Ramos (cell line): ENCODE measurements at regions not wholly inside any gene's neighbourhood (a gene's known extent, or its start where the extent isn't known, plus 50 kb on each side); places are given as distances from the start of the nearest gene placed in this dataset.

Source experiments
- in situ Hi-C: fragments of 300-500 bp; cut with MboI; formaldehyde crosslinking; loops from one replicate; pipeline ENCODE4 v1.14.3; 2022; ENCODE audit warnings: low sequenced_read_pairs; ENCODE audit not compliant: unreplicated experiment

DNA sequence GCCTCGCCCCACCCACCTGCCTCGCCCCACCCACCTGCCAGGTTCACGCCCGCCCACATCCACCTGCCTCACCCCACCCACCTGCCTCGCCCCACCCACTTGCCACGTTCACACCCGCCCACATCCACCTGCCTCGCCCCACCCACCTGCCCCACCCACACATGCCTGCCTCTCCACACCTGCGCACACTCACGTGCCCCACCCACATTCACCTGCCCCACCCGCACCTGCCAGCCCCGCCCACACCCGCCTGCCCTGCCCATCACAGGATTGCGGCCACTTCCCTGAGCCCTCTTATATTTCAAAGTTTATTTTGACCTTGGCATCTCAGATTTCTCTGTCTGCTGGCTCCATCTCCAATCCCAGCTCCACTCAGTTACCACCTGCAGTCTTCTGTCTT is 217.5 kb upstream of the SOX11 start:
- in situ Hi-C loops: no loop called here

DNA sequence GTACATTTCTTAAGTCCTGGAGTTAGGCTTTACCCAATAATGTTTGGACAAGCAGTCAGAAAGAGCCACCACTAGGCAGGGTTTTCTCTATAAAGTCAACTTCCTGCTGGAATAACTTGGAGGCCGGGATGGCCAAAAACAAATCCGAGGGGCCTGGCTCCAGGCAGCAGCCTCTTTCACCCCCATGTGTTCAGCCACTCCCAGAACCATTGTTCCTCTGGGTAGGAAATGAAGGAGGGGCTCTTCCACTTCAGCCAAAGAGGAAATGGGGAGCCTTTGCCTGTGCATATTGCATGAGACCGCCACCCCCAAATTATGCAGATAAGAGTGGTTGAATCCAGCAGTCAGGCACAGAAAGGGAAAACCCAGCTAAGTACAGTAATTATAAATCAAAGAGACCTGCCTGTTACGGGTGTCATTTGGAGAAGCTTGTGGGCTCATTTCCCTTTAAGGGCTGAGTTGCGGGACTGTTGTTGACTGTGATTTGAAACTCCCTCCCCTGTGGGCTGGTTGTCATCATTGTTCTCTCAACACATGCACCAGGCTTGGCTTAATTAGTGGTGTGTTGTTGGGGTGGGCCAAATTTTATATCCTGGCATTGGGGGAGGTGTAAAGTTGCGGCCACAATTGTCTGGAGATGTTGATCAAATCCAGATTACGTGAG is 212.8 kb upstream of the SOX11 start:
- in situ Hi-C loops: no loop called here

DNA sequence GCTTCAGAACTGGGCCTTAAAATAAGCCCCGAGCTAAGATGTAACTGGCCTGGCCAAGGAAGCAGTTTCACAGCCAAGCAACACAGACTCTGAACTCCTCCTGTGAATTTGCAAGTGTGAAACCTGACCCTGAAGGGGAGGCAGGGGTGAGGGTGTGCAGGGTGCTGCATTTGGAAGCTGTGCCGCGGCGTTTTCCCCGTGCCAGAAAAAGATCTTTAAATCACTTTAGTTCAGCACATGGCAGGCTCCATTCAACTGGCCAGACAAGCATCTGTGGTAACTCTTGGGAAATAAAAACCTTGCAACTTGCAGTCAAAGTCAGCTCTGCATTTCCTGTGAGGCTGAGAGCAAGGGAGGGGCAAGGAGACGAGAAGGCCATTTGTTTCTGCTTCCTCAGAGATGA is 209.3 kb upstream of the SOX11 start:
- in situ Hi-C loops: no loop called here

- in situ Hi-C loops: no loop called here
Observed at GRCh38 chr2:5484868-5485267, 207.3 kb upstream of the SOX11 start.

- in situ Hi-C loops: no loop called here
Observed at GRCh38 chr2:5491523-5491922, 200.7 kb upstream of the SOX11 start.

DNA sequence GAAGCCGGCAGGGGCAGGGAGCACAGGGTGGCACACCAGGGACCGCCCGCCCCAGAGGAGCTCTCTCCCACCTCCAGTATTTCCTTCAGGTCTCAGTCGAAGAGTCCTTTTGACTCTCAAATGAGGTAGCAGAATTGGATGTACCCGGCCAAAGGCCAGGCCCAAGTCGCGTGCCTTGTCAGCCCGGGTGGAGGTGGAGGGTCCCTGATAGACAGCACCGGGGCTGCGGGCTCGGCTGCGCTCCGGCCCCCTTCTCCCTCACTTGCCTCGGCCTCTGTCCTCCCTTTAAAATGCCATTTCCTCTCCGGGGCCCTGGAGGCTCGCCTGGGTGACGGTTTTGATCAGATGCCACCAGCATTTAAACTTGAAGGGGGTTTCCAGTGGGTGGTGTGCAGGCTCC is 198.9 kb upstream of the SOX11 start:
- in situ Hi-C loops: no loop called here

DNA sequence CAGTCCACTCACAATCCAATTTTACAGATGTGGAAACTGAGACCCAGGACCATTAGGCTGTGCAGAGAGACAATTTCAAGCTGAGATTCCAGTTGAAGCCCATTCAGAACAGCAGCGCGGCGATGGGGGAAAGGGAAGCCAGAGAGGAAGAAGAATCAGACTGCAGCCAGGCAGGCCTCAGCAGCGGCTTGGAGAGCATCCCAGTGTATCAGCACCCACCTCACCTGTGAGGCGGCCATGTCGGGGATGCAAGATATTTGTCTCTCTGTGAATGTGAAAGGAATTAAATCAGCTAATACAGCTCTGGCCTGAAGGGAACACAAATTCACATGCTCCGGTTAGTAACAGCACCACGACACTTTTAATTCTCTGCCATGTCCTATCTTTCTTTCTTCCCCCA is 198.0 kb upstream of the SOX11 start:
- in situ Hi-C loops: no loop called here

GRCh38 chr2:5495586-5495985 is 196.6 kb upstream of the SOX11 start:
- in situ Hi-C loops: no loop called here

DNA sequence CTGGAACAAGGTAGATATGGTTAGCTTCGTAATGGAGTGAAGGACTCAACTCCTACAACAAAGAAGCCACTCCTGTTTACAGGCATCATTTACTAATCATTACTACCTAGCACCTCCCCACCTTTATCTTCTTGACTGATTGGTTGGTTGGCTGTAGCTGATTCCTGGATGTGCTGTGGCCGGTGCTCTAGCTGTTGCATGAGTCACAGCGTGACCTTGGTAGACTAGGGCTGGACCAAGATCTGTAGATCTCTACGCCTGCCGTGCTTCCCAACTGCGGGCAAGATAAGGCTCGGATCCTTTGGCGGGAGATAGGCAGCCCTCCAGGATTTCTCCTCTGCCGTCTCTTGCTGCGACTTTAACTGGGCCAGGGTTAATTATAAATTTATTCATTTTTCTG is 194.3 kb upstream of the SOX11 start:
- in situ Hi-C loops: no loop called here

- in situ Hi-C loops: no loop called here
Observed at GRCh38 chr2:5501807-5502206, 190.4 kb upstream of the SOX11 start.

- in situ Hi-C loops: no loop called here
Observed at GRCh38 chr2:5502385-5502784, 189.8 kb upstream of the SOX11 start.

DNA sequence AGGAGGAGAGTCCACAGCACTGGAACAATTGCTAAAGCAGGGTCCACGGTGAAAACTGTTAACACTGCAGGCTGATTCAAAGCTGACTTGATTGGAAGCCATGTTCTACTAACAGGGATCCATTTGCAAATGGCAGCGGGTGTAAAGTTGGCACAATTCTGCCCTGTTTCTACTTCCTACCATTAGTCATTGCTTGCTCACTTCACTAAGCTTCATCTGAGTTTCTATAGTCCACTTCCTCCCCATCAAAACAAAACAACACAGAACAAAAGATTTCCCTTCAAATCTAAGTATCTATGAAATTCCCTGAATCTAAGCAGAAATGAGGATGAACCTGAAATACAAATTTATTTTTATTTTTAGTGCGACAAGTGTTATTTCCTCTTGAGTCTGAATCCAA is 187.4 kb upstream of the SOX11 start:
- in situ Hi-C loops: no loop called here

- in situ Hi-C loops: no loop called here
Observed at GRCh38 chr2:5507367-5507766, 184.8 kb upstream of the SOX11 start.

GRCh38 chr2:5509362-5509761 is 182.8 kb upstream of the SOX11 start:
- in situ Hi-C loops: no loop called here

- in situ Hi-C loops: no loop called here
Observed at GRCh38 chr2:5510082-5510481, 182.1 kb upstream of the SOX11 start.

DNA sequence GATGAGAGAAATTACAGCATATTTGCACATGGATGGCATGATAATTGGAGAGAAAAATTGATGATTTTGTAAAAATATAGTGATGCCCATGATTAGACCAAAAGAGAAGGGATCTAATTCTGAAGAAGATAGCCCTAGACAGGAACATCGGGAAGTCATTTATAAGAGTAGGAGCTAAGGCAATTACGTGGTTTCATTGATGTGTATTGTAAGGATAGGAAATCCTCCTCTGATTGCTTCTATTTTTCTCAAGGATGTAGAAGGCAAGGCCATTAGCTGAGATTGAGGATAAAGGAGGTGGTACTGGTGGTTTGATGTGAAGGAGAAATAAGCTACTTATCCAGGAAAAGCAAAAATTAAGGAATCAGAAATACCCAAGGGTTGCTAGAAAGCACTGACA is 176.5 kb upstream of the SOX11 start:
- in situ Hi-C loops: no loop called here

DNA sequence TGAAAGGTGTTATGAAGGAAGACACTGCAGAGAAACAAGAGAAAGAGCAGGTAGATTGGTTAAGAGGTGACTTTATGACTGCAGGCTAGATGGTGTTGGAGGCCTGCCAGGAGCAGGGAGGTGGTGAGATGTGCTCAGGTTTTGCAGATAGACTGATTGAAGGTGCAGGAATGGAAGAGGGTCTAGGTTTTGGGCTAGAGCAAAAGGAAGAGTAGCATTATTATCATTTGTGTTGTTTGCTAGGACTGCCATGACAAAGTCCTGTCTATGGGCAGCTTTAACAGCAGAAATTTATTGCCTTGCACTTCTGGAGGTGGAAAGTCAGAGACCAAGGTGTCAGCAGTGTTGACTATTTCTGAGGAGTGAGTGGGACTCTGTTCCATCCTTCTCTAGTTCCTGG is 172.9 kb upstream of the SOX11 start:
- in situ Hi-C loops: no loop called here

GRCh38 chr2:5520463-5520972 is 171.7 kb upstream of the SOX11 start:
- in situ Hi-C loops: no loop called here

DNA sequence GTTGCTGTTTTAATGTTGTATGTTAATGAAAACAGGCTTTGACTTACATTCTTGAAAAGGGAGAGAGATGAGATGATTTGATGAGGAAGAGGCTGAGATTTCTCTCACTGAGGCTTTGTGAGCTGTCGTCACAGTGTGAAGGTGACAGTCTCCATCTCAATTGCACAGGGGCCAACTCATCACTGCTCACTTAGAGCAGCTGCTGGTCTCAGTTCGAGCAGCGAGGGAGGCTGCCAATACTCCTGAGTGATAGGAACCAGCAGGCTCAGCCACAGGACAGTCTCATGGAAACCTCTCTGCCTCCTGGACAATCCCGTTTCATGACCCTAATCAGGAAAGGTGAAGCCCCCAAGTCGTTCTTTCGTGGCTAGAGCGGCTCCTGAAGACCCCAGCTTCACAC is 170.7 kb upstream of the SOX11 start:
- in situ Hi-C loops: no loop called here

GRCh38 chr2:5524551-5524950 is 167.6 kb upstream of the SOX11 start:
- in situ Hi-C loops: no loop called here

DNA sequence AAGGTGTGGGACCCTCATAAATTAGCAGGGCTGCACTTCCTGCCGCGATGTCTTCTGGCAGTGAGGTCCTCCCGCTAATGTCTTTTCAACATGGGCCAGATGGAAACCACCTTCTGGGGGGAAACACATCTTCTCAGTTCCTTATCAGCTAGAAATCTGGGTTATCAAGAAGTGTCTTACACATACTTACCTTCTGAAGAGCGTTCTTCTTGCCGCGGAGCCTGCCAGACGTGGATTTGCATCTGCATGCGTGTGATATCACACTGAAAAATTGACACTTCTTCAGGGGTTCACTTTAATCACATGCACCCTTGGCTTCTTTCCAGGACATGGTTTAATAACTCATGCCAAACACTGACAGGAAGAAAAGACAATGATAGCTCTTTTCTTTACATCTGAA is 163.5 kb upstream of the SOX11 start:
- in situ Hi-C loops: no loop called here

DNA sequence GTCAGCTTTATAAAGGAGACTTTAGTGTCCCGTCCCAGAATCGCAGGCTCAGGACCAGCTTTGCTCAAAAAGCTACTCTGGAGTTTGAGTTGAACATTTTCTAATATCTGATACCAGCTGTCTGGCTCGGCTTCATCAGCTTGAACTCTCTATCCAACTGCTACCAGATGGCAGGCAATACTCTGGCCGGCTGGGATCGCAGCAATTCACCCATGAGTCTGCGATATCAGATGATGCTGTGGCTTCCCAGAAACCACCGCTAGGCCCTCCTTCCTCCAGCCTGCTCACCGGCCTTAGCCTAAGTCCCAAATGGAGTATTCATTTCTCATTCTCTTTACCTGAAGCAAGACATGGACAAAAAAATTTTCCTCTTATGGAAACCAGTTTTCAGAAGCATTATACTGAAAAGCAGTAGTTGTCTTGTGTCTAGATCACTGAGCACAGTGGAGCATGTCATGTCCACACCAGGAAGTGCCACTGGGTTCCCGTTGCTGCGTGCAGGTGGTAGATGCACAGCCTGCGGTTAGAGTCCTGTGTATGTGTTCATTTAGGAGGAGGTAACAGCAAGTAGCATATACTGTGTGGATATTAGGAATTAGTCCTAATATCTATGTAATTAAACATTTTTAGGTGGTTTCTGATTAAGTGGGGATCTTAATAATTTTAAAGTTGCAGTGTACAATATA is 162.0 kb upstream of the SOX11 start:
- in situ Hi-C loops: no loop called here
